ENCODE measurements at regions not wholly inside any gene's neighbourhood (a gene's known extent, or its start where the extent isn't known, plus 50 kb on each side); places are given as distances from the start of the nearest gene placed in this dataset.
A peak's percentile ranks its signal among the peaks of the same experiment; 100 is the strongest.

GRCh38 chr7:155228459-155228845 is 69.2 kb upstream of the INSIG1 start:
- peaks cover 0 to 5% (median 0%) of the 10 kb centered on the region in 3 donors for H3K4me1 ChIP-seq (ENCODE audit: control insufficient read depth in 2 of 3, insufficient read depth in 2 of 3, low read depth in 1 of 3, low read length in 3 of 3)
- DNase-seq (peak in 1 of 5 donors; percentile 28), FAIRE-seq (no peak)
- no peaks in the 10 kb centered on the region for H3K9me3 ChIP-seq (ENCODE audit: control insufficient read depth in 2 of 3, insufficient read depth in 1 of 3, low read length in 3 of 3)
- intact Hi-C loops (cut with DNase I): no loop called here
- TF ChIP-seq, protein P1, sequence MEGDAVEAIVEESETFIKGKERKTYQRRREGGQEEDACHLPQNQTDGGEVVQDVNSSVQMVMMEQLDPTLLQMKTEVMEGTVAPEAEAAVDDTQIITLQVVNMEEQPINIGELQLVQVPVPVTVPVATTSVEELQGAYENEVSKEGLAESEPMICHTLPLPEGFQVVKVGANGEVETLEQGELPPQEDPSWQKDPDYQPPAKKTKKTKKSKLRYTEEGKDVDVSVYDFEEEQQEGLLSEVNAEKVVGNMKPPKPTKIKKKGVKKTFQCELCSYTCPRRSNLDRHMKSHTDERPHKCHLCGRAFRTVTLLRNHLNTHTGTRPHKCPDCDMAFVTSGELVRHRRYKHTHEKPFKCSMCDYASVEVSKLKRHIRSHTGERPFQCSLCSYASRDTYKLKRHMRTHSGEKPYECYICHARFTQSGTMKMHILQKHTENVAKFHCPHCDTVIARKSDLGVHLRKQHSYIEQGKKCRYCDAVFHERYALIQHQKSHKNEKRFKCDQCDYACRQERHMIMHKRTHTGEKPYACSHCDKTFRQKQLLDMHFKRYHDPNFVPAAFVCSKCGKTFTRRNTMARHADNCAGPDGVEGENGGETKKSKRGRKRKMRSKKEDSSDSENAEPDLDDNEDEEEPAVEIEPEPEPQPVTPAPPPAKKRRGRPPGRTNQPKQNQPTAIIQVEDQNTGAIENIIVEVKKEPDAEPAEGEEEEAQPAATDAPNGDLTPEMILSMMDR (IDR thresholded peaks at IDR 0.05; ENCODE audit: borderline replicate concordance, extremely low read depth, insufficient read depth): no peak
- H3K27ac ChIP-seq (ENCODE audit: low read depth in 2 of 2, low read length in 2 of 2): no peak overlapping the region
- H3K9ac ChIP-seq (ENCODE audit: low read length in 3 of 3): no peak overlapping the region
- no peak overlapping the region for H3K4me3 ChIP-seq (ENCODE audit: low read length in 3 of 3)
- H3K27me3 ChIP-seq (ENCODE audit: control insufficient read depth, insufficient read depth, low read length): no peaks in the 10 kb centered on the region
- H3K36me3 ChIP-seq (ENCODE audit: control insufficient read depth in 2 of 3, insufficient read depth in 3 of 3, low read length in 3 of 3): no peaks in the 10 kb centered on the region

GRCh38 chr7:155228894-155229293 is 68.8 kb upstream of the INSIG1 start:
- no peaks in the 10 kb centered on the region for H3K9me3 ChIP-seq (ENCODE audit: control insufficient read depth in 2 of 3, insufficient read depth in 1 of 3, low read length in 3 of 3)
- H3K4me3 ChIP-seq (ENCODE audit: low read length in 3 of 3): no peak overlapping the region
- FAIRE-seq (no peak), DNase-seq (peak in 1 of 5 donors; percentile 23)
- H3K27me3 ChIP-seq (ENCODE audit: control insufficient read depth, insufficient read depth, low read length): no peaks in the 10 kb centered on the region
- intact Hi-C loops (cut with DNase I): no loop called here
- H3K36me3 ChIP-seq (ENCODE audit: control insufficient read depth in 2 of 3, insufficient read depth in 3 of 3, low read length in 3 of 3): no peaks in the 10 kb centered on the region
- H3K27ac ChIP-seq (ENCODE audit: low read depth in 2 of 2, low read length in 2 of 2): no peak overlapping the region
- TF ChIP-seq, protein P1 (IDR thresholded peaks at IDR 0.05; ENCODE audit: borderline replicate concordance, extremely low read depth, insufficient read depth): no peak
- H3K4me1 ChIP-seq (ENCODE audit: control insufficient read depth in 2 of 3, insufficient read depth in 2 of 3, low read depth in 1 of 3, low read length in 3 of 3): peaks cover 0 to 7% (median under 1%) of the 10 kb centered on the region in 3 donors
- H3K9ac ChIP-seq (ENCODE audit: low read length in 3 of 3): no peak overlapping the region

DNA sequence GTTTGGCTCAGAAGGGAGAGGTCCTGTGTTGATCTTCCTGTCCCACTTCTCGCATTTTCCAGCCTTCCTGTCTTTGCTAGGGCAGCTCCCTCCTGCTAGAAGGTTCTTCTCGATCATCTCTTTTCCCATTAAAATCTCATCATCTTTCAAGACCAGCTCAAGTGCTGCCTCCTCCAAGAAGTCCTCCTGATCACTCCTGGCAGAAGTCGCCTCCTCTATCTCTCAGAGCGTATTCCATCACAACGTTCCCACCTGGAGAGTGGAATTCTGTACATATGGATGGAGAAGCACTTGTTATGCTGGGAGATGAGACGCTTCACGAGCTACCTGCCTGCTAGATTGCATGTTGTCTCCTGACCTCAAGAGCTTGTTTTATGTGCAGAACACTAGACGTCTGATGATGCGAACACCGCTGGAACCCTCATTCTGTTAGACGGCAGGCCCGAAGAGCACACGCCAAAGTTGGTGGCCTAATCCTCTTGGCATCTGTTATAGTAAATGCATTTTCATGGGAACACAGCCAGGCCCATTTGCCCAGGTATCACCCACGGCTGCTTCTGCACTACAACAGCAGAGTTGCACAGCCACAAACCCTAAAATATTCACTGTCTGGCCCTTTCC is 68.0 kb upstream of the INSIG1 start:
- Histone ChIP-seq H3K9ac (ENCODE audit: low read length in 3 of 3) (no peak overlapping the region), H3K27me3 (ENCODE audit: control insufficient read depth, insufficient read depth, low read length) (no peaks in the 10 kb centered on the region), H3K9me3 (ENCODE audit: control insufficient read depth in 2 of 3, insufficient read depth in 1 of 3, low read length in 3 of 3) (no peaks in the 10 kb centered on the region), H3K4me1 (ENCODE audit: control insufficient read depth in 2 of 3, insufficient read depth in 2 of 3, low read depth in 1 of 3, low read length in 3 of 3) (peaks cover under 1 to 7% (median 4%) of the 10 kb centered on the region in 3 donors), H3K4me3 (ENCODE audit: low read length in 3 of 3) (no peak overlapping the region), H3K36me3 (ENCODE audit: control insufficient read depth in 2 of 3, insufficient read depth in 3 of 3, low read length in 3 of 3) (no peaks in the 10 kb centered on the region), H3K27ac (ENCODE audit: low read depth in 2 of 2, low read length in 2 of 2) (no peak overlapping the region)
- TF ChIP-seq, protein P1 (IDR thresholded peaks at IDR 0.05; ENCODE audit: borderline replicate concordance, extremely low read depth, insufficient read depth): no peak
- intact Hi-C loops (cut with DNase I): no loop called here
- FAIRE-seq (no peak), DNase-seq (peak in 1 of 5 donors; percentile 4)

GRCh38 chr7:155230169-155230593 is 67.5 kb upstream of the INSIG1 start:
- TF ChIP-seq, protein P1 (IDR thresholded peaks at IDR 0.05; ENCODE audit: borderline replicate concordance, extremely low read depth, insufficient read depth): no peak
- peaks cover 2 to 7% (median 4%) of the 10 kb centered on the region in 3 donors for H3K4me1 ChIP-seq (ENCODE audit: control insufficient read depth in 2 of 3, insufficient read depth in 2 of 3, low read depth in 1 of 3, low read length in 3 of 3)
- H3K9me3 ChIP-seq (ENCODE audit: control insufficient read depth in 2 of 3, insufficient read depth in 1 of 3, low read length in 3 of 3): no peaks in the 10 kb centered on the region
- no peaks in the 10 kb centered on the region for H3K36me3 ChIP-seq (ENCODE audit: control insufficient read depth in 2 of 3, insufficient read depth in 3 of 3, low read length in 3 of 3)
- DNase-seq (peak; percentile 28 to 95 (median 91)), FAIRE-seq (no peak)
- H3K27me3 ChIP-seq (ENCODE audit: control insufficient read depth, insufficient read depth, low read length): no peaks in the 10 kb centered on the region
- no peak overlapping the region for H3K27ac ChIP-seq (ENCODE audit: low read depth in 2 of 2, low read length in 2 of 2)
- no peak overlapping the region for H3K4me3 ChIP-seq (ENCODE audit: low read length in 3 of 3)
- intact Hi-C loops (cut with DNase I): no loop called here
- H3K9ac ChIP-seq (ENCODE audit: low read length in 3 of 3): no peak overlapping the region

Data from kidney (tissue), 13 donors.